IMR-90 (cell line): ENCODE measurements at regions not wholly inside any gene's neighbourhood (a gene's known extent, or its start where the extent isn't known, plus 50 kb on each side); places are given as distances from the start of the nearest gene placed in this dataset.

Experiments
- ATAC-seq: fragments of 200-7000 bp; cut with Tn5 transposase; 2 replicates; pipeline ENCODE4 v1.9.1; 2020; ENCODE audit warnings: low read depth, mild to moderate bottlenecking, moderate library complexity
- BruUV-seq: library from RNA; stranded (reverse); fragments of 400-500 nt; replicated peaks from 2 replicates; lab custom pipeline; 2021; lab: Mats Ljungman, UMichigan
- CTCF ChIA-PET: fragments of 300-600 bp; formaldehyde crosslinking; extraction: SDS; loops from one replicate; lab custom pipeline; 2021; ENCODE audit warnings: antibody characterized with exemption; lab: Yijun Ruan, JAX
- POLR2A ChIA-PET: fragments of 300-600 bp; sonication (Branson Sonifier 250); formaldehyde crosslinking; loops from one replicate; lab custom pipeline; 2022; ENCODE audit warnings: antibody characterized with exemption; ENCODE audit not compliant: unreplicated experiment; lab: Charles Lee
- DNase-seq: peaks from one replicate; pipeline ENCODE4 v3.0.0; 2013
- H2AFZ ChIP-seq: replicated peaks from 2 replicates; pipeline ENCODE3; 2013; ENCODE audit warnings: low read length, mild to moderate bottlenecking; ENCODE audit not compliant: poor library complexity
- H2AK5ac ChIP-seq: 2 replicates; pipeline ENCODE4 v1.6.1; 2013; ENCODE audit warnings: low read depth, low read length, inconsistent platforms
- H2AK9ac ChIP-seq: replicated peaks from 2 replicates; pipeline ENCODE3; 2013; ENCODE audit warnings: mild to moderate bottlenecking, low read depth, low read length, moderate library complexity; ENCODE audit not compliant: poor library complexity
- H2BK120ac ChIP-seq: 2 replicates; pipeline ENCODE4 v1.6.1; 2013; ENCODE audit warnings: low read depth, low read length, inconsistent platforms
- H2BK15ac ChIP-seq: 3 replicates; pipeline ENCODE4 v1.6.1; 2013; ENCODE audit warnings: low read depth, low read length, inconsistent platforms
- H2BK20ac ChIP-seq: 2 replicates; pipeline ENCODE4 v1.6.1; 2013; ENCODE audit warnings: low read depth, mild to moderate bottlenecking, inconsistent platforms, low read length, moderate library complexity
- H2BK5ac ChIP-seq: 2 replicates; pipeline ENCODE4 v1.6.1; 2013; ENCODE audit warnings: mild to moderate bottlenecking, low read depth, low read length, inconsistent platforms; ENCODE audit not compliant: poor library complexity, severe bottlenecking
- H3K14ac ChIP-seq: replicated peaks from 2 replicates; pipeline ENCODE4 v1.6.1; 2013; ENCODE audit warnings: low read depth, low read length, inconsistent platforms
- H3K18ac ChIP-seq: 2 replicates; pipeline ENCODE4 v1.6.1; 2013; ENCODE audit warnings: low read depth, low read length, control low read depth
- H3K23ac ChIP-seq: 2 replicates; pipeline ENCODE4 v1.6.1; 2013; ENCODE audit warnings: low read depth, low read length, inconsistent platforms
- H3K27ac ChIP-seq: 2 replicates; pipeline ENCODE4 v1.5.1; 2013; ENCODE audit warnings: mild to moderate bottlenecking, control low read depth, low read length; ENCODE audit not compliant: insufficient read depth
- H3K27me3 ChIP-seq: 2 replicates; pipeline ENCODE4 v1.6.1; 2013; ENCODE audit warnings: low read length; ENCODE audit not compliant: control insufficient read depth, insufficient read depth
- H3K36me3 ChIP-seq: 2 replicates; pipeline ENCODE4 v1.6.1; 2013; ENCODE audit warnings: low read length, mixed read lengths; ENCODE audit not compliant: control insufficient read depth, insufficient read depth
- H3K4ac ChIP-seq: 2 replicates; pipeline ENCODE4 v1.6.1; 2013; ENCODE audit warnings: low read depth, low read length, inconsistent platforms
- H3K4me1 ChIP-seq: 2 replicates; pipeline ENCODE4 v1.6.1; 2013; ENCODE audit warnings: low read length, mixed read lengths; ENCODE audit not compliant: control insufficient read depth, insufficient read depth
- H3K4me2 ChIP-seq: 2 replicates; pipeline ENCODE4 v1.6.1; 2013; ENCODE audit warnings: low read depth, mild to moderate bottlenecking, control low read depth, low read length, moderate library complexity
- H3K4me3 ChIP-seq: 2 replicates; pipeline ENCODE4 v1.5.1; 2013; ENCODE audit warnings: low read depth, mild to moderate bottlenecking, control low read depth, low read length, moderate library complexity; ENCODE audit not compliant: insufficient read depth
- H3K56ac ChIP-seq: 2 replicates; pipeline ENCODE4 v1.6.1; 2013; ENCODE audit warnings: low read length, inconsistent platforms; ENCODE audit not compliant: insufficient read depth; ENCODE audit errors: extremely low read depth
- H3K79me1 ChIP-seq, 2 experiments: 2 replicates each; pipeline ENCODE4 v1.6.1; 2013; ENCODE audit warnings: low read length in 2 of 2, inconsistent platforms in 1 of 2, low read depth in 1 of 2
- H3K9ac ChIP-seq: 2 replicates; pipeline ENCODE4 v1.6.1; 2013; ENCODE audit warnings: low read depth, low read length, control low read depth
- H3K9me1 ChIP-seq: 2 replicates; pipeline ENCODE4 v1.6.1; 2013; ENCODE audit warnings: low read length, inconsistent platforms; ENCODE audit not compliant: insufficient read depth
- H3K9me3 ChIP-seq: 2 replicates; pipeline ENCODE4 v1.6.1; 2013; ENCODE audit warnings: low read length; ENCODE audit not compliant: control insufficient read depth, insufficient read depth
- H4K20me1 ChIP-seq: 2 replicates; pipeline ENCODE4 v1.6.1; 2013; ENCODE audit warnings: low read length, inconsistent platforms; ENCODE audit not compliant: insufficient read depth
- H4K5ac ChIP-seq: 2 replicates; pipeline ENCODE4 v1.6.1; 2013; ENCODE audit warnings: mild to moderate bottlenecking, low read depth, low read length, control low read depth
- H4K8ac ChIP-seq, 2 experiments: 2 replicates each; pipeline ENCODE4 v1.6.1; 2013; ENCODE audit warnings: low read depth in 2 of 2, low read length in 2 of 2, control low read depth in 1 of 2, inconsistent platforms in 1 of 2
- H4K91ac ChIP-seq: 2 replicates; pipeline ENCODE4 v1.6.1; 2013; ENCODE audit warnings: low read depth, low read length, inconsistent platforms; ENCODE audit not compliant: insufficient read depth
- BHLHE40 ChIP-seq: fragments of 150-350 bp; IDR thresholded peaks from 2 replicates; pipeline ENCODE4 v1.6.1; 2016; ENCODE audit warnings: mild to moderate bottlenecking, low read depth, low read length
- CHD1 ChIP-seq: IDR thresholded peaks from 2 replicates; pipeline ENCODE4 v1.6.1; 2012; ENCODE audit warnings: low read depth, low read length, improper control_type of control experiment
- ELK1 ChIP-seq: fragments of 150-350 bp; IDR thresholded peaks from 2 replicates; pipeline ENCODE4 v1.6.1; 2016; ENCODE audit warnings: low read depth, mild to moderate bottlenecking, low read length, moderate library complexity, borderline replicate concordance
- FOS ChIP-seq: fragments of 150-350 bp; IDR thresholded peaks from 2 replicates; pipeline ENCODE4 v1.6.1; 2016; ENCODE audit warnings: low read depth, low read length
- MAFK ChIP-seq: IDR thresholded peaks from 2 replicates; pipeline ENCODE4 v1.6.1; 2012; ENCODE audit warnings: low read depth, low read length, improper control_type of control experiment
- MXI1 ChIP-seq: IDR thresholded peaks from 2 replicates; pipeline ENCODE4 v1.6.1; 2012; ENCODE audit warnings: low read depth, mild to moderate bottlenecking, low read length, moderate library complexity, borderline replicate concordance
- NFE2L2 ChIP-seq: fragments of 150-350 bp; IDR thresholded peaks from 2 replicates; pipeline ENCODE4 v1.6.1; 2016; ENCODE audit warnings: low read depth, mild to moderate bottlenecking, low read length
- POLR2A ChIP-seq: IDR thresholded peaks from 2 replicates; pipeline ENCODE4 v1.6.1; 2012; ENCODE audit warnings: mild to moderate bottlenecking, low read depth, low read length
- RAD21 ChIP-seq: IDR thresholded peaks from 2 replicates; pipeline ENCODE4 v1.6.1; 2012; ENCODE audit warnings: low read length, improper control_type of control experiment
- RCOR1 ChIP-seq: IDR thresholded peaks from 2 replicates; pipeline ENCODE4 v1.6.1; 2012; ENCODE audit warnings: mild to moderate bottlenecking, low read length, improper control_type of control experiment; ENCODE audit not compliant: insufficient replicate concordance
- SMC3 ChIP-seq: fragments of 150-350 bp; IDR thresholded peaks from 2 replicates; pipeline ENCODE4 v1.6.1; 2016; ENCODE audit warnings: low read depth, mild to moderate bottlenecking, antibody characterized with exemption, low read length, moderate library complexity
- USF2 ChIP-seq: fragments of 150-350 bp; IDR thresholded peaks from 2 replicates; pipeline ENCODE4 v1.6.1; 2017; ENCODE audit warnings: mild to moderate bottlenecking, antibody characterized with exemption, low read length, low read depth
- WGBS, 2 experiments: methylation state at CpG; one replicate each; pipeline versions ENCODE4 v1.1.5 to v1.1.7; 2013; ENCODE audit warnings: missing lambda C conversion rate in 2 of 2; ENCODE audit not compliant: insufficient read length in 1 of 2; ENCODE audit errors: extremely low coverage in 2 of 2; 5-methylcytosine and 5-hydroxymethylcytosine counted together
- dilution Hi-C: fragments of 300-500 bp; cut with HindIII; formaldehyde crosslinking; loops from one replicate; pipeline ENCODE4 v1.14.3; 2018; ENCODE audit warnings: low sequenced_read_pairs; ENCODE audit not compliant: unreplicated experiment
- in situ Hi-C: fragments of 300-500 bp; cut with MboI; formaldehyde crosslinking; loops from 3 replicates; pipeline ENCODE4 v1.14.3; 2019; ENCODE audit warnings: low sequenced_read_pairs, inconsistent platforms, mixed read lengths
- intact Hi-C: fragments of 100-400 bp; cut with micrococcal nuclease; formaldehyde crosslinking; loops from 2 replicates; pipeline ENCODE4 v1.10.0; 2022

- no peaks in the 10 kb centered on the region for H3K9me1 ChIP-seq
- H2BK120ac ChIP-seq, result no peak overlapping the region
Observed at GRCh38 chr11:32024948-32025347, 65.9 kb upstream of the RCN1 start.

More at GRCh38 chr11:32024948-32025347, 65.9 kb upstream of the RCN1 start:
- no peak overlapping the region for H2BK20ac ChIP-seq
- H3K27ac ChIP-seq, result no peak overlapping the region
- H3K79me1 ChIP-seq, result no peaks in the 10 kb centered on the region
- H3K4ac ChIP-seq, result no peak overlapping the region
- no peak overlapping the region for H3K4me2 ChIP-seq
- peaks cover 10% of the 10 kb centered on the region for H3K27me3 ChIP-seq
- no peak overlapping the region for H3K56ac ChIP-seq
- H3K18ac ChIP-seq, result no peak overlapping the region
- intact Hi-C loops (no loop called here), in situ Hi-C loops (no loop called here), dilution Hi-C loops (no loop called here)
- WGBS, 2 experiments, result no CpG with 5 or more reads among the region's 2 CpGs
- CTCF ChIA-PET, result interaction anchor here (1.1 kb wide), 1 partner anchor 151 kb away, joined by 4 read pairs; no protein-coding TSS in a partner anchor
- no peak overlapping the region for H4K8ac ChIP-seq
- no peak overlapping the region for H3K9ac ChIP-seq
- no peak overlapping the region for H2BK5ac ChIP-seq
- H3K4me1 ChIP-seq, result no peaks in the 10 kb centered on the region
- ATAC-seq (no peak), DNase-seq (no peak)
- no peak overlapping the region for H3K4me3 ChIP-seq
- no peak overlapping the region for H4K5ac ChIP-seq
- TF ChIP-seq USF2 (no peak), BHLHE40 (no peak), CHD1 (no peak), MXI1 (no peak), POLR2A (no peak), MAFK (no peak), SMC3 (no peak), RAD21 (no peak), RCOR1 (no peak), ELK1 (no peak), NFE2L2 (no peak), FOS (no peak)
- H2AFZ ChIP-seq, result no peak overlapping the region
- H4K91ac ChIP-seq, result no peak overlapping the region
- H3K36me3 ChIP-seq, result no peaks in the 10 kb centered on the region
- POLR2A ChIA-PET, result no interaction called here
- no peak overlapping the region for H3K14ac ChIP-seq
- no peak overlapping the region for H3K23ac ChIP-seq
- no peak overlapping the region for H2AK9ac ChIP-seq
- no peaks in the 10 kb centered on the region for H4K20me1 ChIP-seq
- H3K9me3 ChIP-seq, result no peaks in the 10 kb centered on the region
- no peak overlapping the region for H2BK15ac ChIP-seq
- H2AK5ac ChIP-seq, result no peak overlapping the region
- BruUV-seq, result no TSS peak
